ENCODE measurements at regions not wholly inside any gene's neighbourhood (a gene's known extent, or its start where the extent isn't known, plus 50 kb on each side); places are given as distances from the start of the nearest gene placed in this dataset. TPM values are rescaled to one million over a fixed set of nuclear protein-coding genes. Genes with fewer than 3 reads are reported as not detected.

DNA sequence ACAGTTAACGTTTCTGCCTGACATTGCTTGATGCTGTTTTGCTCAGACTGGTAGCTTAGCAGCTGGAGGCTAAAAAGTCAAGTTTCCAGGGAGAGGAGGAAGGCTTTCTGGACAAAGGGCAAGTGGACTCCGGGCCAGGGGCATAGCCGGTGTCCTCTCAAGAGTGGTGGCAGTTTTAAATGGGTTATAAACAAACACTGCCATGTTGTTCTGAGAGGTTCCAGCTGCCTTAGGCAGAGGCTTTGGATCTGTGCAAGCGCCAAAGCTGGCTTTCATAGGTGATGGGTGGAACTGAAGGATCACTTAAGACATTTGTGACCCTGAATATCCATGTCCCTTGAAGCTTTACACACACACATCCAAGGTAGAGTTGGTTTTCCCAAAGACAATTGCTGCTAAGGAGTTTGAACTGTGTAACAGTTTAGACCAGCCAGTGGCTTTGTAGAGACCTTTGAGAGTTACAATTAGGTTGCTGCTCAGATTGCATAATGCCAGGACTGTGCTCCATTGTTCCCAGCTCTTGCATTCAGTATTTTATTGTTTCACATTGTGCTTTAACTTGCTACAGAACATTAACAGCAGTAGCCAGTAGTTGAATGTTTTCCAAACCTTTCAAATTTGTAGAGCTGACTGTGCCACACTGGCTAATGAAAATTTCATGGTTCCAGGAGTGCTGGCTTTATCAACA lies 54.1 kb upstream of the AP1S2 start:
- Histone ChIP-seq H3K27ac (no peak overlapping the region), H3K9me3 (no peaks in the 10 kb centered on the region), H3K36me3 (no peaks in the 10 kb centered on the region), H3K4me3 (replicated peaks in 1 of 3) (no peak overlapping the region), H3K27me3 (no peaks in the 10 kb centered on the region), H3K4me1 (no peaks in the 10 kb centered on the region)
- no peak for DNase-seq
- intact Hi-C loops (cut with DNase I): no loop called here
- 60 to 75% methylated on average over 1 of the region's 4 CpGs for WGBS, 2 donors
- TF ChIP-seq POLR2A (IDR thresholded peaks at IDR 0.05): no peak

DNA sequence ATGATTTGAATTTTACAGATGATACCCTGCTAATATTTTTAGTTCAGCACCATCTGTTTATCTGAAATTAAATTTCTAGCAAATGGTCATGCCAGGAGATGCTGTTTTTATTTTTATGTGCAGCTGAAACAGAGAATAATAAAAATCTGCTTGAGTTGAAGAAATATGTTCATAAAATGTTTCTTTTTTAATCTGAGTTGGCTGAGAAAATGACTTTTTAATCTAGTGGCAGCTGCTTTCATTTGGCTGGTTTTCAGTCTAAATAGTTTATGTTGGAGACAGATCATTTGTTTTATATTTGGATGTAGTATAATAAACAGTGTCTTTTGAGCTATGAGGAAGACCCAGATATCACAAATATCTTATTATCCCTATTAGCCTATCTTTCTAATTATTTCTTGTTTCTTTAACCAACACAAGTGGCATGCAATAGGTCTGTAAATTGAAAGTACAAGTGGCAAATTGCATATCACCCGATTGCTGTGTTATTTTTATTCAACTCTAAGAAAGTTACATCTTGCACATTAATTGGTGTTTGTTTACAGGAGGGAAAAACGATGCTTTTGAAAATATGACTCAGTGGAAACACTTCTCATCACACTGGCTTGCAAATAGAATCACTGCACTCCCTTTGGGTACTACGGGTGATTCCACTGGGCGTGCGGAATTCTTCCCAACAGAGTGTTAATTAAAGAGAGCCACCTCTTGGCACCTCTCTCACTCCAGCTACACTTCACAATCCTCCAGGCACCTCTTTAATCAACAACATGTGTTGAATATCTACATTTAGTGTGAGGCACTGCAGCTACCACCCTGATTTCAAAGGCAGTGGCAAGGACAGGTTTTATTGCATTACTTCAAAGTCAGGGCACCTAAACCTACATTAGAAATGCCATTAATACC lies 51.7 kb upstream of the AP1S2 start:
- Histone ChIP-seq H3K4me3 (replicated peaks in 1 of 3) (no peak overlapping the region), H3K27ac (no peak overlapping the region), H3K27me3 (no peaks in the 10 kb centered on the region), H3K4me1 (no peaks in the 10 kb centered on the region), H3K36me3 (no peaks in the 10 kb centered on the region), H3K9me3 (no peaks in the 10 kb centered on the region)
- TF ChIP-seq, protein P1, sequence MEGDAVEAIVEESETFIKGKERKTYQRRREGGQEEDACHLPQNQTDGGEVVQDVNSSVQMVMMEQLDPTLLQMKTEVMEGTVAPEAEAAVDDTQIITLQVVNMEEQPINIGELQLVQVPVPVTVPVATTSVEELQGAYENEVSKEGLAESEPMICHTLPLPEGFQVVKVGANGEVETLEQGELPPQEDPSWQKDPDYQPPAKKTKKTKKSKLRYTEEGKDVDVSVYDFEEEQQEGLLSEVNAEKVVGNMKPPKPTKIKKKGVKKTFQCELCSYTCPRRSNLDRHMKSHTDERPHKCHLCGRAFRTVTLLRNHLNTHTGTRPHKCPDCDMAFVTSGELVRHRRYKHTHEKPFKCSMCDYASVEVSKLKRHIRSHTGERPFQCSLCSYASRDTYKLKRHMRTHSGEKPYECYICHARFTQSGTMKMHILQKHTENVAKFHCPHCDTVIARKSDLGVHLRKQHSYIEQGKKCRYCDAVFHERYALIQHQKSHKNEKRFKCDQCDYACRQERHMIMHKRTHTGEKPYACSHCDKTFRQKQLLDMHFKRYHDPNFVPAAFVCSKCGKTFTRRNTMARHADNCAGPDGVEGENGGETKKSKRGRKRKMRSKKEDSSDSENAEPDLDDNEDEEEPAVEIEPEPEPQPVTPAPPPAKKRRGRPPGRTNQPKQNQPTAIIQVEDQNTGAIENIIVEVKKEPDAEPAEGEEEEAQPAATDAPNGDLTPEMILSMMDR (IDR thresholded peaks at IDR 0.05): no peak
- TF ChIP-seq POLR2A (IDR thresholded peaks at IDR 0.05): no peak
- no peak for DNase-seq
- 65 to 76% methylated on average over 5 of the region's 5 CpGs for WGBS, 2 donors
- intact Hi-C loops (cut with DNase I): no loop called here

Small RNA genes in the stretch of these regions (small RNA-seq; reads per million reads assigned to genes)
- not detected for gene RNU5F-7P

All from thyroid gland (tissue), 4 donors.